GM12878 (cell line): ENCODE measurements at regions not wholly inside any gene's neighbourhood (a gene's known extent, or its start where the extent isn't known, plus 50 kb on each side); places are given as distances from the start of the nearest gene placed in this dataset.
A peak's percentile ranks its signal among the peaks of the same experiment; 100 is the strongest.

Source experiments
- ASH2L ChIP-seq: fragments of 300-600, 200-600 bp; sonication (generic); IDR thresholded peaks from 2 replicates; pipeline ENCODE4 v1.6.1; 2017; ENCODE audit warnings: low read depth, mild to moderate bottlenecking, borderline replicate concordance
- BMI1 ChIP-seq: fragments of 450-650 bp; IDR thresholded peaks from 2 replicates; pipeline ENCODE4 v1.6.1; 2016; ENCODE audit warnings: mild to moderate bottlenecking, moderate library complexity, borderline replicate concordance
- CBX3 ChIP-seq: fragments of 200-600 bp; sonication (generic); IDR thresholded peaks from 2 replicates; pipeline ENCODE4 v1.6.1; 2016; ENCODE audit warnings: low read depth, borderline replicate concordance
- ELK1 ChIP-seq: IDR thresholded peaks from 2 replicates; pipeline ENCODE4 v1.6.1; 2012; ENCODE audit warnings: low read depth, low read length, improper control_type of control experiment
- GATAD2B ChIP-seq: fragments of 450-650 bp; conservative IDR thresholded peaks from 2 replicates; pipeline ENCODE4 v1.6.1; 2017; ENCODE audit warnings: low read depth, mild to moderate bottlenecking, moderate library complexity
- KDM1A ChIP-seq: fragments of 200-600 bp; sonication (generic); IDR thresholded peaks from 2 replicates; pipeline ENCODE4 v1.6.1; 2016; ENCODE audit warnings: borderline replicate concordance
- KLF5 ChIP-seq: fragments of 450-650 bp; IDR thresholded peaks from 2 replicates; pipeline ENCODE4 v1.6.1; 2014; ENCODE audit warnings: mild to moderate bottlenecking; ENCODE audit not compliant: partially characterized antibody
- MAX ChIP-seq: IDR thresholded peaks from 2 replicates; pipeline ENCODE4 v1.6.1; 2012; ENCODE audit warnings: low read depth, low read length, improper control_type of control experiment
- MXI1 ChIP-seq: fragments of 150-350 bp; IDR thresholded peaks from 2 replicates; pipeline ENCODE4 v1.6.1; 2011; ENCODE audit warnings: low read depth, mild to moderate bottlenecking, inconsistent platforms, low read length, improper control_type of control experiment
- NKRF ChIP-seq: fragments of 450-650 bp; conservative IDR thresholded peaks from 2 replicates; pipeline ENCODE4 v1.6.1; 2017; ENCODE audit warnings: mild to moderate bottlenecking, moderate library complexity
- NR2F1 ChIP-seq: fragments of 450-650 bp; conservative IDR thresholded peaks from 2 replicates; pipeline ENCODE4 v1.6.1; 2017; ENCODE audit warnings: mild to moderate bottlenecking
- PAX5 ChIP-seq: IDR thresholded peaks from 2 replicates; pipeline ENCODE4 v1.6.1; 2011; ENCODE audit warnings: low read depth, low read length, borderline replicate concordance
- PAX8 ChIP-seq: fragments of 450-650 bp; IDR thresholded peaks from 2 replicates; pipeline ENCODE4 v1.6.1; 2017; ENCODE audit warnings: mild to moderate bottlenecking, moderate library complexity
- PBX3 ChIP-seq: IDR thresholded peaks from 2 replicates; pipeline ENCODE4 v1.6.1; 2011; ENCODE audit warnings: mild to moderate bottlenecking, low read depth, low read length, moderate library complexity; ENCODE audit not compliant: insufficient replicate concordance
- RUNX3 ChIP-seq: IDR thresholded peaks from 2 replicates; pipeline ENCODE4 v1.6.1; 2012; ENCODE audit warnings: low read length, inconsistent platforms
- YBX1 ChIP-seq: fragments of 450-650 bp; IDR thresholded peaks from 2 replicates; pipeline ENCODE4 v1.6.1; 2016; ENCODE audit warnings: antibody characterized with exemption
- ZNF592 ChIP-seq: fragments of 450-650 bp; IDR thresholded peaks from 2 replicates; pipeline ENCODE4 v1.6.1; 2017; ENCODE audit warnings: mild to moderate bottlenecking, moderate library complexity
- ZNF687 ChIP-seq: fragments of 450-650 bp; IDR thresholded peaks from 2 replicates; pipeline ENCODE4 v1.6.1; 2017; ENCODE audit warnings: mild to moderate bottlenecking, moderate library complexity

GRCh38 chr3:72582211-72582878 lies 265.9 kb downstream of the SHQ1 start (continued):
- TF ChIP-seq ZNF592 (no peak), NR2F1 (no peak), ASH2L (no peak), NKRF (no peak), ZNF687 (no peak), GATAD2B (no peak), RUNX3 (peak; percentile 88), PBX3 (no peak), KLF5 (no peak), PAX5 (peak; percentile 80), ELK1 (no peak), YBX1 (no peak), MXI1 (no peak), BMI1 (no peak), KDM1A (no peak), CBX3 (no peak), PAX8 (no peak), MAX (no peak)
